Pancreas (tissue), 10 donors: ENCODE measurements at regions not wholly inside any gene's neighbourhood (a gene's known extent, or its start where the extent isn't known, plus 50 kb on each side); places are given as distances from the start of the nearest gene placed in this dataset.

Experiments used
- ATAC-seq, 4 donors: fragments of 200-7000 bp; cut with Tn5 transposase; one replicate each; pipeline versions ENCODE4 v1.8.0 to v1.9.1; 2020; ENCODE audit warnings: mild to moderate bottlenecking in 4 of 4, moderate library complexity in 4 of 4
- DNase-seq, 6 donors: peaks; one replicate each; pipeline ENCODE4 v3.0.0-alpha.2; 2020
- FAIRE-seq: peaks from 2 replicates; lab custom pipeline; 2012; peaks lifted over from hg19 to GRCh38; lab: Jason Lieb, UNC
- H3K27ac ChIP-seq, 4 donors: fragments of 200-600 bp; sonication (generic); 1 replicate in 3 of 4; 2 replicates in 1 of 4; pipeline versions ENCODE4 v1.5.0 to v1.8.0; 2020
- H3K27me3 ChIP-seq, 4 donors: fragments of 200-600 bp; one replicate each; pipeline ENCODE4 v1.8.0; 2021
- H3K36me3 ChIP-seq, 3 donors: fragments of 200-600 bp; sonication (generic) in 1 of 3; one replicate each; pipeline versions ENCODE4 v1.5.0 to v1.8.0; 2020 to 2021
- H3K4me1 ChIP-seq, 3 donors: fragments of 200-600 bp; one replicate each; pipeline ENCODE4 v1.8.0; 2021
- H3K4me3 ChIP-seq, 4 donors: fragments of 200-600 bp; sonication (generic) in 2 of 4; one replicate each; pipeline versions ENCODE4 v1.5.0 to v1.8.0; 2020 to 2021
- H3K9me3 ChIP-seq, 4 donors: fragments of 200-600 bp; one replicate each; pipeline ENCODE4 v1.8.0; 2021
- WGBS, 2 donors: extraction: QIAGEN DNeasy Blood & Tissue Kit; methylation state at CpG; one replicate each; pipeline ENCODE4 v1.1.7; 2013; 5-methylcytosine and 5-hydroxymethylcytosine counted together
- intact Hi-C, 3 donors: fragments of 100-400 bp; cut with DNase I; formaldehyde crosslinking; loops; one replicate each; pipeline versions ENCODE4 v1.11.1 to v1.14.2; 2022
- TF ChIP-seq, protein P1 (sequence below), 4 donors: fragments of 200-600 bp; sonication (generic) in 3 of 4; IDR thresholded peaks; one replicate each; pipeline versions ENCODE4 v1.5.0 to v1.8.0; 2021; ENCODE audit warnings: antibody characterized with exemption in 4 of 4
- donor health status: healthy with polysubstance abuse.
- donor health status: DM: no; HTN: no; CAD: no; lungs with moderate emphysema.
- donor health status: DM: no; HTN: no; CAD: no.
- donor health status: control.
- donor health status: control.
- donor health status: Bipolar disorder and iron deficiency.
- donor health status: DM: yes; HTN: yes; CAD: no.
- donor health status: DM: no; HTN: no; CAD: no.
- donor health status: DM: no; HTN: no; CAD: no.
- donor health status: DM: yes; HTN: yes; CAD: no.

DNA sequence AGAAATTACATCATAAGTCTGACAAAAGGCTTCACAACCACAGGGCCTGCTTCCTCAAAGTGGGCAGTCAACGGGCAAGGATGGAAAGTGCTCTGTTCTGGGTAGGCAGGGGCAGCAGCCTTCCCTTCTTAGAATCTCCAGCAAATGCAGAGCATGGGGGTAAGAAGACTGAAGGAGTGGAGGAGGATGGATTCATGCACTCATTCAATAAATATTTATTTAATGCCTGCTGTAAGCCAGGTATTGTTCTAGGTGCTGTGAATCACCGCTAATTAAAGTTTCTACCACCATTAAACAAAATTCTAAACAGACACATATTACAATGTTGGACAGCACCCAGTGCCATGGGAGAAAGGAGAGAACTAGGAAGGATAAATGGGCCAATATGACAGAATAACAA, 195.6 kb downstream of the ELAVL2 start:
- Histone ChIP-seq H3K27ac (no peak overlapping the region), H3K4me3 (no peak overlapping the region), H3K4me1 (no peaks in the 10 kb centered on the region), H3K27me3 (no peaks in the 10 kb centered on the region), H3K9me3 (no peaks in the 10 kb centered on the region), H3K36me3 (no peaks in the 10 kb centered on the region)
- FAIRE-seq: no peak
- no peak for ATAC-seq
- no peak for DNase-seq
- intact Hi-C loops: no loop called here
- TF ChIP-seq, protein P1, sequence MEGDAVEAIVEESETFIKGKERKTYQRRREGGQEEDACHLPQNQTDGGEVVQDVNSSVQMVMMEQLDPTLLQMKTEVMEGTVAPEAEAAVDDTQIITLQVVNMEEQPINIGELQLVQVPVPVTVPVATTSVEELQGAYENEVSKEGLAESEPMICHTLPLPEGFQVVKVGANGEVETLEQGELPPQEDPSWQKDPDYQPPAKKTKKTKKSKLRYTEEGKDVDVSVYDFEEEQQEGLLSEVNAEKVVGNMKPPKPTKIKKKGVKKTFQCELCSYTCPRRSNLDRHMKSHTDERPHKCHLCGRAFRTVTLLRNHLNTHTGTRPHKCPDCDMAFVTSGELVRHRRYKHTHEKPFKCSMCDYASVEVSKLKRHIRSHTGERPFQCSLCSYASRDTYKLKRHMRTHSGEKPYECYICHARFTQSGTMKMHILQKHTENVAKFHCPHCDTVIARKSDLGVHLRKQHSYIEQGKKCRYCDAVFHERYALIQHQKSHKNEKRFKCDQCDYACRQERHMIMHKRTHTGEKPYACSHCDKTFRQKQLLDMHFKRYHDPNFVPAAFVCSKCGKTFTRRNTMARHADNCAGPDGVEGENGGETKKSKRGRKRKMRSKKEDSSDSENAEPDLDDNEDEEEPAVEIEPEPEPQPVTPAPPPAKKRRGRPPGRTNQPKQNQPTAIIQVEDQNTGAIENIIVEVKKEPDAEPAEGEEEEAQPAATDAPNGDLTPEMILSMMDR (IDR thresholded peaks at IDR 0.05): no peak
- WGBS, 2 donors: 63 to 83% methylated on average over 2 of the region's 2 CpGs

DNA sequence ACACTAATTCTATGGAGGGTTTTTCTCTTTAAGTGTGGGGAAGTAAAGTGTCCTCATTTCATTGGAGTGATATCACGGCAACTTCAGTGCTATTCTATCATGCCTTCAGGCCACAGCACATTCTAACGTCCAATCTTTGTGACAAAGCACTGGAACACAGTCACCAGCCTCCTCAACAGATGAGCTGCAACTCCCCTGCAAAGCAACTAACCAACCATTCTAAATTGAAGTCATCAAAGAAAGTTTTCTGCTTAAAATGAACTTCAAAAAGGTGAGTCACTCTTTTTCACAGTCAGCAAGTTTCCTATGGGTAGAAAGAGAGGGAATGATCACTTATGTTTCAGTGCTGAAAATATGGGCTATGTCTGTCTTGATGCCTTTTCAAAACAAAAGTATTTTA, 190.8 kb downstream of the ELAVL2 start:
- intact Hi-C loops: no loop called here

DNA sequence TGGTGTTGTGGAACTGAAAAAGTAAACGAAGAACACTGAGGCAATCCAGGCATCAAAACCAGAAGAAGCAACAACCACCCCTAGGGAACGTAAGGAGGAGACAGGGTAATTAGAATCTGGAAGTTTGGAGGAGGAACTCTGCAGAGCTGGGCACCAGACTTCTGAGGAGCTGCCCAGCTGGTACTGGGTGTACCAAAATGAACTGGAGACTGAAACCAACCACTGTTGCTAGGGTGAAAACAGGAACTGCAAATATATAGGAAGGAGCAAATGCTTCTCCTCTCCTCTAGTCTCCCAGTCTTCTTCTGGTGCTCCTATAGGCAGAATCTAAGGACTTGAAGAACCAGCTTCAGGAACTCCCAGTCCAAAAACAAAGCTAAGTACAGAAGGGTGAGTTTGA, 189.8 kb downstream of the ELAVL2 start:
- intact Hi-C loops: no loop called here
- H3K27me3 ChIP-seq: no peaks in the 10 kb centered on the region
- no peak overlapping the region for H3K4me3 ChIP-seq
- TF ChIP-seq, protein P1 (IDR thresholded peaks at IDR 0.05): no peak
- no peak for ATAC-seq
- 47% methylated on average over 2 of the region's 2 CpGs for WGBS, 2 donors
- no peaks in the 10 kb centered on the region for H3K9me3 ChIP-seq
- no peaks in the 10 kb centered on the region for H3K4me1 ChIP-seq
- FAIRE-seq: no peak
- no peak overlapping the region for H3K27ac ChIP-seq
- no peak for DNase-seq
- no peaks in the 10 kb centered on the region for H3K36me3 ChIP-seq

More for the DNA sequence above, 190.8 kb downstream of the ELAVL2 start:
- H3K36me3 ChIP-seq: no peaks in the 10 kb centered on the region
- TF ChIP-seq, protein P1 (IDR thresholded peaks at IDR 0.05): no peak
- H3K27ac ChIP-seq: no peak overlapping the region
- 49 to 76% methylated on average over 2 of the region's 2 CpGs for WGBS, 2 donors
- no peaks in the 10 kb centered on the region for H3K27me3 ChIP-seq
- DNase-seq (no peak), FAIRE-seq (no peak), ATAC-seq (no peak)
- H3K4me3 ChIP-seq: no peak overlapping the region
- H3K9me3 ChIP-seq: no peaks in the 10 kb centered on the region
- H3K4me1 ChIP-seq: no peaks in the 10 kb centered on the region

DNA sequence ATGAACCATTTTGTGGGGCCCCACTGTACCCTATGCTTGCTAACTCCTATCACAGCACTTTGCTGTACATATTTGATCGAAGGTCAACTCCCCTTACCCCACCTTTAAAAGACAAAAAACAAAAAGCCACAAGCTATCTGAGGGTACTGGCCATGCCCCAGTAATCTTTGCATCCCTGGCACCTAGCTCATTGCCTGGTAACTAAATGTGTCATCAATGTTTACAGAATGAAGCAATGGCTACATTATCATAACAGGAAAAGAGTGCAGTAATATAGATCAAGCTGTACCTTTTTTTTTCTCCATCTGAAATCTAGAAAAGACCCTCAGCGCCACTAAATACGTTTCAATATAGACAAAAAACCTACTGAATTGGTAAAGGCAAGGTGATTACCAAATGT, 188.0 kb downstream of the ELAVL2 start:
- no peaks in the 10 kb centered on the region for H3K9me3 ChIP-seq
- no peaks in the 10 kb centered on the region for H3K27me3 ChIP-seq
- H3K27ac ChIP-seq: no peak overlapping the region
- no peaks in the 10 kb centered on the region for H3K4me1 ChIP-seq
- DNase-seq (no peak), ATAC-seq (no peak), FAIRE-seq (no peak)
- TF ChIP-seq, protein P1 (IDR thresholded peaks at IDR 0.05): no peak
- H3K4me3 ChIP-seq: no peak overlapping the region
- WGBS, 2 donors: 61 to 71% methylated on average over 3 of the region's 3 CpGs
- intact Hi-C loops: no loop called here
- H3K36me3 ChIP-seq: no peaks in the 10 kb centered on the region

DNA sequence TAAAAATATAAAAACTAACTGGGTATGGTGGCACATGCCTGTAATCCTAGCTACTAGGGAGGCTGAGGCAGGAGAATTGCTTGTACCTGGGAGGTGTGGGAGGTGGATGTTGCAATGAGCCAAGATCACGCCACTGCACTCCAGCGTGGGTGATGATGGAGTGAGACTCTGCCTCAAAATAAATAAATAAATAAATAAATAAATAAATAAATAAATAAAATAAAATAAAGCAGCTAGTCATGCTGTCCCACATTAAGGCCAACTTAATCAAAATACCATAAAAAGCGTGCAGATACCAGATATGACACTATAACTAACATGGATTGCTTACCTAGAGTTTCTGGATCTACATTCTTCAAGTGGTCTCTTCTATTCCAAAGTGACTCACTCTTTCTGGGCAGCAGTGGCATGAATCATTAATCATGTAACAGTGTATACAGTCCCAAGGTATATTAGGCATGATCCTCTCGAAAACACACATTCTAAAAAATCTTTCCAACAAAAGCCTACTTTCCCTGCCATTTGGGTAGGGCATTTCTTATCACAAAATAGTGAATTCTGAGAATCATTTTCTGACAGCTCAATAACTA, 187.1 kb downstream of the ELAVL2 start:
- intact Hi-C loops: no loop called here
- Histone ChIP-seq H3K27me3 (no peaks in the 10 kb centered on the region), H3K9me3 (no peaks in the 10 kb centered on the region), H3K4me1 (no peaks in the 10 kb centered on the region), H3K36me3 (no peaks in the 10 kb centered on the region), H3K4me3 (no peak overlapping the region), H3K27ac (no peak overlapping the region)
- ATAC-seq (no peak), DNase-seq (no peak), FAIRE-seq (no peak)
- 73 to 80% methylated on average over 4 of the region's 4 CpGs for WGBS, 2 donors
- TF ChIP-seq, protein P1 (IDR thresholded peaks at IDR 0.05): no peak
